Astrocyte of the spinal cord (primary cell): ENCODE measurements at regions not wholly inside any gene's neighbourhood (a gene's known extent, or its start where the extent isn't known, plus 50 kb on each side); places are given as distances from the start of the nearest gene placed in this dataset.
"Not testable (repeated sequence)": the region's sequence is repeated elsewhere in the genome, so short reads cannot be mapped to it uniquely, and the experiment has no call there.

Experiments
- DNase-seq: peaks from one replicate; pipeline ENCODE4 v3.0.0; 2011; ENCODE audit warnings: low read depth, low spot score
- H3K4me3 ChIP-seq: 2 replicates; pipeline ENCODE4 v1.5.1; 2011; ENCODE audit warnings: low read depth, mild to moderate bottlenecking, low read length, moderate library complexity
- in situ Hi-C: cut with HindIII; loops from 2 replicates; pipeline ENCODE4 v1.10.0; 2017; ENCODE audit warnings: low sequenced_read_pairs
- TF ChIP-seq, protein P1 (sequence below): IDR thresholded peaks from 2 replicates; pipeline ENCODE4 v1.5.1; 2012; ENCODE audit warnings: low read depth, mild to moderate bottlenecking, low read length, inconsistent platforms

DNA sequence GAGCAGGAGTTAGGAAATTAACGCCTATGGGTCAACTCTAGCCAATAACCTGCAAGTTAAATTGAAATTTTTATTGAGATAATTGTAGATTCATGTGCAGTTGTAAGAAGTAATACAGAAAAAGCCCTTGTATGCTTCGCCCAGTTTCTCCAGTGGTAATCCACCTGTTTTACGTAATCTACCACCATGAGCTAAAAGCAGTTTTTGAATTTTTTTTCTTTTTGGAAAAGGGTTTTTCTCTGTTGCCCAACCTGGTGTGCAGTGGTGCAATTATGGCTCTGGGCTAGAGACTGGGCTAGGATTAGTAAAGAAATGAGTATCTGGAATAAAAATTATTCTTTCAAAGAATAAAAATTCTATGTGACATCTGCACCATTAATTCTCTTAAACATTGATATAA, 116.2 kb downstream of the ZFP64 start:
- TF ChIP-seq, protein P1, sequence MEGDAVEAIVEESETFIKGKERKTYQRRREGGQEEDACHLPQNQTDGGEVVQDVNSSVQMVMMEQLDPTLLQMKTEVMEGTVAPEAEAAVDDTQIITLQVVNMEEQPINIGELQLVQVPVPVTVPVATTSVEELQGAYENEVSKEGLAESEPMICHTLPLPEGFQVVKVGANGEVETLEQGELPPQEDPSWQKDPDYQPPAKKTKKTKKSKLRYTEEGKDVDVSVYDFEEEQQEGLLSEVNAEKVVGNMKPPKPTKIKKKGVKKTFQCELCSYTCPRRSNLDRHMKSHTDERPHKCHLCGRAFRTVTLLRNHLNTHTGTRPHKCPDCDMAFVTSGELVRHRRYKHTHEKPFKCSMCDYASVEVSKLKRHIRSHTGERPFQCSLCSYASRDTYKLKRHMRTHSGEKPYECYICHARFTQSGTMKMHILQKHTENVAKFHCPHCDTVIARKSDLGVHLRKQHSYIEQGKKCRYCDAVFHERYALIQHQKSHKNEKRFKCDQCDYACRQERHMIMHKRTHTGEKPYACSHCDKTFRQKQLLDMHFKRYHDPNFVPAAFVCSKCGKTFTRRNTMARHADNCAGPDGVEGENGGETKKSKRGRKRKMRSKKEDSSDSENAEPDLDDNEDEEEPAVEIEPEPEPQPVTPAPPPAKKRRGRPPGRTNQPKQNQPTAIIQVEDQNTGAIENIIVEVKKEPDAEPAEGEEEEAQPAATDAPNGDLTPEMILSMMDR, result no peak
- no peak for DNase-seq
- in situ Hi-C loops, result no loop called here

DNA sequence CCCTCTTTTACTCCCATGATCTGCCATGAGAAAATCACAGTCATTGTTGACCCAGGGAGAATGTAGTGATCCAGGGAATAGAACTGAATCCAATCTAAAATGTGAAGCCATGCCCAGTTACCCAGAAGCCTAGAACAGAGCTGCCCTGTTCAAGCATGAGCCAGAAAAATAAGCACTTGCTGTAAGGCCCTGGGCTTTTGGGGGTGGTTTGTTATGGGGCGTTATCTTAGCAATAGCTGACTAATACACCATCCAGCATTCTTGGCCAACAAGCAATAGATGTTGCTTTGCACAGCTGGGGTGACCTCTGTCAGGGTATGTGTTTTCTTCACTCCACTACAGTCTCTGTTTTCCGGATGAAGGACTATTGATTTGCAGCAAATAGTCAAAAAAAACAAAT, 120.4 kb downstream of the ZFP64 start:
- TF ChIP-seq, protein P1, result no peak
- no peak overlapping the region for H3K4me3 ChIP-seq
- in situ Hi-C loops, result no loop called here

More for the DNA sequence above, 116.2 kb downstream of the ZFP64 start:
- no peak overlapping the region for H3K4me3 ChIP-seq

DNA sequence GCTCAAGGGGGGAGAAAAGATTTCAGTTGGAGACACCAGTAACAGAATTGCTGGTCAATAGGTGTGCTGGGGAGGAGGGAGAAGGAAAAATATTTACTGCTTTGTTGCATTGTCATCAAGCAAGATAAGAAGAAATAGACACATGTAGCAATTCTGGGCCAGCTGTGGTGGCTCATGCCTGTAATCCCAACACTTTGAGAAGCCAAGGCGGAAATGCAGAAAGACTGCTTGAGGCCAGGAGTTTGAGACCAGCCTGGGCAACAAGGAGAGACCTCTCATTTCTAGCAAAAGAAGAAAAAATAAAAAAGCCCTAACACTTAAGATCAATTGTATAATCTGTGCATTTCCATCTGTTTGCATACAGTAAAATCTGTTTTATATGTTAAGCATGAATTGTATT, 126.6 kb downstream of the ZFP64 start:
- in situ Hi-C loops, result no loop called here
- TF ChIP-seq, protein P1, result no peak
- DNase-seq, result no peak
- no peak overlapping the region for H3K4me3 ChIP-seq

More for the DNA sequence above, 120.4 kb downstream of the ZFP64 start:
- DNase-seq, result no peak

DNA sequence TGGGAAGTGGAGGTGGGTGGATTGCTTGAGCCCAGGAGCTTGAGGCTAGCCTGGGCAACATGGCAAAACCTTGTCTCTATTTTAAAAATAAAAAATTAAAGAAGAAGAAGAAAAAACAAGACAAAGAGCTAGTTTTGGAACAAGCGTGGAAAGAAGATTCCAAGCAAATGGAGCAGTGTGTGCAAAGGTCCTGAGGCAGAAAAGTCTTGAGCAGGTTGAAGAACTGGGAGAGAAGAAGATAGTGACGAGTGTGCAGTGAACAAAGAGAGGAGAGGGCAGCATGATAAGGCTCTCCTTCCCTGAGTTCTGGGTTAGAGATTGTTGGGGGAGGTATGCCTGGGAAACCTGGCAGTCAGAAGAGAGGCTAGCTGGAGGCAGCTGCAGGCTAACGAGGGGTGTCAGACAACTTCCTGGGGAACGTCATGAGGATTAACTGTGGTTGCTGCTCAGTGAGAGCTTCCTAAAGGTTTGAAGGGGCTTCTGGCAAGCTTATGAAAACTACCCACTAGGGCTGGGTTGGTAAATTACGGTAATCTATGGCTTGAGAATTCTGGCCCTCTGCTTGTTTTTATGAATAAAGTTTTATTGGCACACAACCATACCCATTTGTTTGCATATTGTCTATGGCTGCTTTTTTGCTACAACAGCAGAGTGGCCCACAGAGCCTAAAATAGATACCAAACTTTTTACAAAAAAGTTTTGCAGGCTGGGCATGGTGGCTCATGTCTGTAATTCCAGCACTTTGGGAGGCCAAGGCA, 128.9 kb downstream of the ZFP64 start:
- no peak for DNase-seq
- H3K4me3 ChIP-seq, result no peak overlapping the region
- in situ Hi-C loops, result no loop called here
- TF ChIP-seq, protein P1, result no peak

DNA sequence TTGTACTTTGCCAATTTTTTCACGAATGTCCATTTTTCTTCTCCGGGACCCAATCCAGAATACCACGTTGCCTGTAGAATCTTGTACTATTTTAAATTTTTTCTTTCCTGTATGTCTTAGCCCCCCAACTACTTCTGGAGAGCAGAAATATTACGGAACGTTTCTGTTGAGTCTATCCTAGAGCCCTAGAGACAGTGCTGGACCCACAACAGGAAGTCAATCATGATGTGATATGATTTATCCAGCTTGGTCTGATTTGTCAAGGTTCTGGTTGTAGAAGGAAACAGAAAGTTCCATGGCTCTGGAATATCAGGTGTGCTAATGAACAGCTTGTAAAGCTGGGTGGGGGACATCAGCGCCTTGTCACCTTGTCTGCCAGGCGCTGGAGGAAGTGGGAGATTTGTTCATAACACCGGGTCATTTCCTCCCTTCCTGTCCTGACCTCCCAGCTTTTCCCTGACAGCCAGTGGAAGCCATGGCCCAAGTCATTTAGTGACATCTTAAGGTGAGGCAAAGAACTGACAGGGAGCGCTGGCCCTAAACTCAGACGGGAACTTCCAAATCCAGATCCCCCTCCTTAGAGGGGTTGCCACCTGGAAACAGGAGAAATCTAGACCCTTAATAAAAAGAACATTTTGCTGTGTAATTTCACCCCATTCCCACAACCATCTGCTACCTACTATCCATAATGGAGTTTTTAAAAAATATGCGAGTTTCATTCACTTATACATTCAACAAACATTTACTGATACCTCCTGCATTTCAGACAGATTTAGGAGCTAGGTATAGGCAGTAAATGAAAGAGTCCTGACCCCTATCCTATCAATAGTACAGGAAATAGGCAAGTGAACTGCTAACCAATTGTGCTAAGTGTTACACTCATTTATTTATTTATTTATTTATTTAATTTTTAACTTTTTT, 130.5 kb downstream of the ZFP64 start:
- in situ Hi-C loops, result no loop called here
- TF ChIP-seq, protein P1, result peak; percentile 50
- no peak overlapping the region for H3K4me3 ChIP-seq
- DNase-seq, result peak; percentile 26

DNA sequence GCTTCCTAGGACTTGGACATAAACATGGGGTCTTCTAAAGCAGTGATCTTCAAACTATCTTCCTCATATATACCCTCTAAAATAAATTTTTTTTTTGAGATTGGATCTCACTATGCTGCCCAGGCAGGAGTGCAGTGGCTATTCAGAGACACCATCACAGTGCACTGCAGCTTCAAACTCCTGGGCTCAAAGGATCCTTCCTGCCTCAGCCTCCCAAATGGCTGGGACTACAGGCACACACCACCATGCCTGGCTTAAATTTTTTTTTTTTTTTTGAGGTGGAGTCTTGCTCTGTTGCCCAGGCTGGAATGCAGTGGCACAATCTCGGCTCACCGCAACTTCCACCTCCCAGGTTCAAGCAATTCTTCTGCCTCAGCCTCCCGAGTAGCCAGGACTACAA, 134.4 kb downstream of the ZFP64 start:
- in situ Hi-C loops, H3K4me3 ChIP-seq, DNase-seq: not testable (repeated sequence)
